NCI-H748 treated with DMSO at 0.1 percent for 48 hours (cell line): ENCODE measurements at regions not wholly inside any gene's neighbourhood (a gene's known extent, or its start where the extent isn't known, plus 50 kb on each side); places are given as distances from the start of the nearest gene placed in this dataset.

Experiments used
- DNase-seq: peaks from one replicate; lab custom pipeline; 2025; lab: John Stamatoyannopoulos, UW

DNA sequence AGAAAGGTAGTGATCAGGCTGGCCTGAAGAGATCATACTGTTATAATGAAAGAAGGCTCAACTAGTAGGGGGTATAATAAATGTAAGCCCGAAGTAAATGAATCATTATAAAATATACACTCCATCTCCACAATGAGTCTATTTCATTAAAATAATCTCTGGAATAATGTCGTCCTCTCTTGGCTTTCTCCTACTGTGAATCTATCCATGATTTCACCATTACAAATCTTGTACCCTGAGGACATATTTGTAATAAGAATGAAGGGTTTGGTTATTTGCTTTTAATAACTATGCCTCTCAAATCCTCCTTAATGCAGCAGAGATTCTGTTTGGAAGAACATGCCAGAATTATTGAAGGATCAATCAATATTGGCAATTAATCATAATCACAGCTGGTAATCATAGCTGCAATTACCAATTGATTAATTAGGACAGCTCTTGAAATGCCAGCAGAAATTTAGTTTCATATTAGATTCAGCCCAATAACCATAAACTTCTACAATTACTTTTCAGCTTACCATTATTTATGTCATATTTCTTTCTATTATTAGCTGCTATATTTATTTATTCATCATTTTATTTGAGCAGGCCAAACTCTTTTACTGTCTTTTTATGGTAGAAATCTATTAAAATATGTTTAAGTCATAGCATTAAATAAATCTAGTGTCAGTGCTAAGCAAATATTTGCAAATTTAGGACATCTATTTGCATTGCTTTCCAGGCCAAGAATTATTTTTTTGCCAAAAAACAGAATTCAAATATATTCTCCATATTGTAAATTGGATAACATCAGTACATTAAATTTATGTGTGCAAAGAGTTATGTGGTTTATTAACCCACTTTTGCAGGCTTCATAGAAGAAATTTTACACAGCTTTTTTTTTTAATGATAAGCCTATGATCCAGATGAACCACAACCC lies 588.4 kb upstream of the LRRC4C start:
- no peak for DNase-seq

DNA sequence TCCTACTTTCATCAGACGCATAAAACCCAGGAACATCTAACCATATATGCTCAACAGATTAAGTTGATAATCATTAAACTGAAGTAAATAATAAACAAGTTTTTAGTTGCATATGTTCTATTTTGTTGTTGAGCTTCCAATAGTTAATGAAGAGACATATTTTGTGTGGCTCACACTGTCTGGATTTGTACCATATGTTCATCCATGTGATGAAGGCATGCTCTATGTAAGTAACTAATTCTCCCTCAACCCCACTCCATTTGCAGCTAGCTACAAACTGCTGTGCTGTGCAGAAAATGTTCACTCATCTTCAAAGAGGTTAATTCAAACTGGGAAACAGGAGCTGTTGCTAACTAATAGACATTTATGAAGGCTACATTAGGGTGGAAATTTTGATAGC lies 589.7 kb upstream of the LRRC4C start:
- no peak for DNase-seq

DNA sequence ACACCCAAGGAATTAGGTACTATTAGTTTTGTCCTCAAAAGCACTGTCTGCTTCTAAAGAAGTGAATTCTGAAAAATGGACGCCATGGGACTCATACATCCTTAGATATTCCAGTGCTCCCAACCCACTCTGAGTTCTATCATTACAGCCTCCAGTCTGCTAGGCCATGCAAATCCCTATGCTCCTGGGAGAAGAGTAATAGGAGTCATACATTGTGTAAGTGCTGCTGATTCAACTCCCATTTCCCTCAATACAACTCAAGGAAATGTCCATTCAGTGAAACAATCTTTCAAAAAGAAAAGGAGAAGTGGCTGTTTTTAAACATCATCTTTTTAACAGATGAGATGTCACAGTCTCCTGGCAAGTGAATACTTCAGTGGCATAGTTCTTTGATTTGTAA lies 590.2 kb upstream of the LRRC4C start:
- no peak for DNase-seq

DNA sequence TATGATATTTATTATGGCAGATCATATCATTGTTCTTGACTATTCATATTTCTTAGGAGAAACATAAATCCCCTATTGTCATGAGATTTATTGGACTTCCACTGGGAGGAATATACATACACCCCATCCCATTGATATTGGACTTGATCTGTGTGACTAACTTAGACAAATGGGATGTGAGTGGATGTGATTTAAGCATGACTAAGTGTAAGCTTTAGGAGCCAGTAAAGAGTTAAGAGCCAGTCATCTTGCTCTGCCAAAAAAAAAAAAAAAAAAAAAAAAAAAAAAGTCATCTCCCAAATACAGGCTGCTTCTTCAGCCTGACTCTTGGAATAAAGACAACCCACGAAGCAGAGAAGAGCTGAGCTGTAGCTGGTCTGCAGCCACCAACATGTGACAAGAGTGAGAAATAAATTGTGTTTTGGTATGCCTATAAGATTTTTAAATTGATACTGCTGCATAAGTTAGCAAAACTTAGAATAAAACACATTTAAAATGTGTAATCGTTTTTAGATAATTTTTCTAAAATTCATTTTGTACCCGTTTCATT lies 595.0 kb upstream of the LRRC4C start:
- no peak for DNase-seq

DNA sequence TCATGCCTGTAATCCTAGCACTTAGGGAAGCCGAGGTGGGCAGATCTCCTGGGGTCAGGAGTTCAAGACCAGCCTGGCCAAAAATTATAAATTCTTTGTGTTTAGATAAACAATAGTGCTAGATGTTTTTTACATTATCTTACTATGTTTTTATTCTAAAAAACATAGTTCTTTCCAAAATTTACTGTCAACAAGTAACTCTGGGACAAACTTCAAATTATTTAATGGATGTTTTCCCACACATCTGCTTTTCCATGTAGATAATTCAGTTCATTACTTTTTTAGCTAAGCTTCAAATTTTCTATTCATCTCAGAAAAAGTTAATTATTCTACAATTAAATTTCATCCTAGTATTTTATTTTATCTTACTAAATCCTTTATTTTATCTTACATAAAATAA lies 596.2 kb upstream of the LRRC4C start:
- DNase-seq: no peak

DNA sequence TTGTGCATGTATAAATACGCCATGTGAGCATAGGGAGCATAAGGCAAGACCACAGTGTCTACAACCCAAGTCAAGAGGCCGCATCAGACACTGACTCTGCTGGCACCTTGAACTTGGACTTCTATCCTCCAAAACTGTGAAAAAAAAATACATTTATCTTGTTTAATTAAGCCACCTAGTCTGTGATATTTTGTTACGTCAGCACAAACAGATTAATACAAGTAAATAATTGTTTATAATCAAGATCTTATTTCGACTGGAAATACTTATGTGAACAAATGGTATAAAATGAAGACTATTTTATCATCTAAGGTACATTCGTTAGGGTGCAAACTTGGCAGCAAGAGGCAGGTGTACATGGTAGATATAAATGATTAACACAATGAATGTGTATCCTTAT lies 599.3 kb upstream of the LRRC4C start:
- DNase-seq: no peak

DNA sequence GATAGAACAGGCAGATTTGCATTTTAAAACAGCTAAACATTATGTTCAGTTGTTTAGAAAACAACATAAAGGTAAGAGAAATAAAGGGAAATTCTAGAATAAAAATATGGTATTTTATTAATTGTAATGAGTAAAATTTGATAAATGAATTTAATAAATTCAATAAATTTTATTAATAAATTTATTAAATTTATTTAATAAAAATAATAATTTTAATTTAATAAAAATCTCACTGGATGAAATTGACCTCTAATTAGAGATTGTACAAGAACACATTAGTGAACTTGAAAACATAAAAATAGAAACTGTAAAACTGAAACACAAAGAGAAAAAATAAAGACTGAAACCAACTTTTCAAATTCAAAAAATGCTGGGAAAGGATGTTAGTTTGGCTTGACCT lies 605.7 kb upstream of the LRRC4C start:
- DNase-seq: no peak

DNA sequence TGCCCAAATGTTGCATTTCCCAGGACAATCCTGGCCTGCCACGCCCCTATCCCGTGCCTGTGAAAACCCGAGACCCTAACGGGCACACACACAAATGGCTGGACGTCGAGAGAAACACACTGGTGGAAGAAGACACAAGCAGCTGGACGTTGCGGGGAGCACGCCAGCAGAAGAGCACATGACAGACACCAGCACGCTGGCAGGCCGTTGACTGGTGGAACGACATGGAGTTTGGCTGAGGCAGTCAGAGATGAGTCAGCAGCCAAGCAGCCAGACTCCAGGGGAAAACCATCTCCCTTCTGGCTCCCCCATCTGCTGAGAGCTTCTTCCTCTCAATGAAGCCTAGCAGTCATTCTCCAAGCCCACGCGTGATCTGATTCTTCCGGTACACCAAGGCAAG lies 606.7 kb upstream of the LRRC4C start:
- no peak for DNase-seq

DNA sequence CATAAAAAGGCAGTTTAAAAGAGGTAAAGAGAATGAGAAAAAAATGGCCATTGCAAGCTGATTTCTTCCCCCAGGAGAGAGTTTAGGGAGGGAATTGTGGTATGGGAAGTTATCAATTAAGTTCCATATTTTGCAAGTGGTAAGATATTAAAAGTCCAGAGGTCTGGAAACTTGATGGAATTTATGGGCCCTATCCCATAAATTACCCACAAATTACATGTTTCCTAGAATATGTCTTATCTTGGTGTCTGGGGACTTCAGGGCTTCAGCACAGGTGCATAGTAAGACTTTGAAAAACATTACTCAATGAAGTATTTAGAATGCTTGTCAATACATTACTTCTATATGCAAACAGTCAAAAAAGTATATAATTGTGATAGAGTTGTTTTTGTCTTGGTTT lies 614.9 kb upstream of the LRRC4C start:
- no peak for DNase-seq

DNA sequence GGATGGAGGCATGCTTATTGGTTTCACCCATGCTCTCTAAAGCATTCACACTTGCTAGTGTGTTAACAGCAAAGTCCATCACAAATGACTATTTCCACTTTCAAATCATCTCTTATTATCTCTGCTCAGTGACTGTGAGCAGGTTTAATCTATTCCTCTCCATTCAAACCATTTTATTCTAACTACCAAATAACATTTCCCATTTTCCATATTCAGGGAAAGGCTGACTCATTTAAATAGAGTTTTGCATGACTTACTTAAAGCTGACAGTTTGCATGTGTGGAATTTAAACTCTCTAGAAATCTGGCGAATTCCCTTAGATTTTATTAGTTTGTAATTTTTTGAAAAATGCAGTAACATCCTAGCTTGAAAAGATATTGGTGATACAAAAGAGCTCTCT lies 615.7 kb upstream of the LRRC4C start:
- no peak for DNase-seq

DNA sequence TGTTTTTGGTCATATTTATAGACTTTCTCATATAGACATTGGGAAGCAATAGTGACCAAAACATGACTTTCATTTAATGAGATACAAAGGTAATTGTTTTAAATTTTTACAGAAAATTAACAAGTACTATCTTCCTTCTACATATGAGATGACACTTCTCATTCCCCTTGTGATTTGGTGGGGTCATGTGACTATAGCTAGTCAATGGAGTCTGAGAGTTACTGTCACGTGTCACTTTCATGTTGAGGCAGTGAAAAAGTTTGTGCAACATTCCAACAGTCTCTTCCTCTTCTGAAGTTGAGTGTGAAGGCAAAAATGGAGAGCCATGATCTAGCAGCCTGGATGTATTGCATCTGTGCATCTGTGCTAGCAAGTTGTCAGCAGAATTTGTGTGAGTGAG lies 618.3 kb upstream of the LRRC4C start:
- no peak for DNase-seq

DNA sequence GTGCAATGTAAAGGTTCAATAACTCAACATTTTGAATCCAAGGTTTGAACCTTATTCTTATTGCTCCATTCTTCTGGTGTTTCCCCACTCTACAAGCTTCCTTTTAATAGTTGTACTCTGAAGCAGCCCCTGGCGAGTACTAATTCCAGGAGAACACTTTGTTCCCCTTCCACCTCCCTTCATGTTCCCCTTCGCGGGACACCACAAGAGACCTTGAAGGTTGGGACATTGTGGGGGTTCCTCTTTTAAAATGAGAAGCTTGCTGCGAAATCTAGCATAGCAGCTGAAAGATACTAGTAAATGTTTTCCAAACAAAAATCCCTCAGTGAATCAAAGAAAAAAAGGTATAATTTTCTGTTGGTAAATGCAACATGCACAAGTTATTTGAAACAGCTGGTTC lies 626.3 kb upstream of the LRRC4C start:
- no peak for DNase-seq

DNA sequence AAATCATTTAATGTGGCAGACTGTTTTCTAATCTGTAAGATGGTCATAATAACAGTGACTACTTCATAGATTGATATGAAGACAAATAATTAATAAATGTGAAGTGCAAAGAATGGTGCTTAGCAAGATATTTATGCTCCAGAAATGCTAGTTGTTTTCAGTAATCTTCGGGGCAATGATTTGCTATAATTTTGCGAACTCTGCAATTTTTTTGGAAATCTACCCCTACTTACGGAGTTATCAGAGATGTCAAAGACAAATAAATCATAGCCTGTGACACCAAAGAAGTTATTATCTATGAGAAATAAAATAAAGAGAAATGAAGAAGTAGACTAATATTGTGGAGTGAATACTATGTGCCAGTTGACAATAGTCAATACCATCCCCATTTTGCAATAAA lies 634.1 kb upstream of the LRRC4C start:
- no peak for DNase-seq

DNA sequence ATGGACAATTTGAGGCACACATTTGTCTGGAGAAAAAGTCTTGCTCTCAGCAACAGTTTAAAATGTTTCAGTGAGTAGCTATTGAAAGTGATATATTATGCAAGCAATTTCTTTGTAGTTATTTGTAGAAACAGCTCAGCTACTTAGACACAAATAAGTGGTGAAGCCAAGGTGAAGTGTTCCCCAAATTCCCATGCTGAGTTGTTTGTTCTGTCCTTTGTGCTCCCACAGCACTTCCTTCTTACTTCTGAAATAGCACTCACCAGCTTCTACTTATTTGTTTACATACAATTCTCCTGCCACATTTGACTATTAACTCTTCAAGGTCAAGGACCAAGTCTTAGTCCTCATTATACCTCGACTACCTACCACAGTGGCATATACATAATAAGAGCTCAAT lies 638.6 kb upstream of the LRRC4C start:
- DNase-seq: no peak

DNA sequence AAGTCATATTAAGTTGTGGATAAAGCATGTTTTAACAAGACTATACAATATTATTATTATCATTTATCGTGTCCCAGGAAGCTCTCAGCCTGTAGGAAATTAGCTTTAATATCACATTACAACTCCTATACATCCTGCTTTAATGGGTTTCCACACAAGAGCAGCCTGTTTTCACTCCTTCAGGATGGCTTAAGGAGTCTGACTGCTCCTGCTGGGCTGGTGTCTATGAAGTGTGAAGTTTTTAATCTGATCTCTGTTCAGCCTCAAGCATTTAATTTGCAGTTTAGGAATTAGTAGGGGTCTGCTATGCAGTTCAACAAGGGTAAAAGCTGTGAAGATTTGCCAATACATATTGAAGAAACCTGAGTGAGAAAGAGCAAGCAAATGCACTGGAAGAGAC lies 653.4 kb upstream of the LRRC4C start:
- no peak for DNase-seq

DNA sequence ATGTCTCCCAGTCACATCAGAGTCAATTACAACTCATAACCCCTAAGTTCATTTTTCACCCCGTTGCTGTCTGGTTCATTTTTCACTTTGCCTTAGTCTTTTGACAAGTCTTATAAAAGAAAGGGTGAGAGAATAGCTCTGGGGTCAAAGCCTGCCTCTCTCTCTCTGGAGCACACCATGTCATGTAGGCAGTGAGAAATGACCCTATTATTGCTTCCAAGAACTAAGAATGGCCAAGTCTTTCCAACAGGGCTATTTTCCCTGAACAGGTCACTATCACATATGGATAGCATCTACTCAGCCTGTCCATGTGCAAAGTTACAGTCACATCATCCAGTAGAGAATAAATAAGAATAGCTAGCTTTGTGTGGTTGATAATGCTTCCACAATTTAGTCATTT lies 655.5 kb upstream of the LRRC4C start:
- DNase-seq: no peak

DNA sequence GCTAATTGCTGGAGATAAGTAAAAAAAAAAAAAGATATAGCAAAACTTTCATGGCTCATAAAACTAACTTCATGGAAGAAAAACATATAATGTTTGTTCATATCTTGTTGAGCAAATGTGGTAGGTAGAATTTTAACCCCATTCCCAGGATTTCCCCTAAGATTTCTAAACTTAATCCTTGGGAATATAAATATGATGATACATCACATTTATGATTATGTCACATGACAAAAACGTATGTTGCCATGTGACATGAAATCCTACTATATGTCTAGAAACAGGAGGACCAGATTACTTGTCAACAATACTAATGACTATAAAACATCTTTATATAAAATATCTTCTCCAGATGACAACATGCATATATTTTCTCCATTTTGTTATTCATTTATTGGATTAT lies 679.0 kb upstream of the LRRC4C start:
- DNase-seq: no peak

DNA sequence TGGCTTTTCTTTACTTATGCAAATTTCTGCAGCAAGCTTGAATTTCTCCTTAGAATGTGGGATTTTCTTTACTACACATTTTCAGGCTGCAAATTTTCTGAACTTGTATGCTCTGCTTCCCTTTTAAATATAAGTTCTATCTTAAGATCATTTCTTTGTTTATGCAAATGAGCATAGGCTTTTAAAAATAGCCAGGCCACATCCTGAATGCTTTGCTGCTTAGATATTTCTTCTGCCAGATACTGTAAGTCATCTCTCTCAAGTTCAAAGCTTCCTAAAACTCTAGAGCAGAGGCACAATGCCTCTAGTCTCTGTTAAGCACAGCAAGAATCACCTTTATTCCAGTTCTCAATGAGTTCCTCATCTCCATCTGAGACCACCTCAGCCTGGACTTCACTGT lies 685.9 kb upstream of the LRRC4C start:
- no peak for DNase-seq

DNA sequence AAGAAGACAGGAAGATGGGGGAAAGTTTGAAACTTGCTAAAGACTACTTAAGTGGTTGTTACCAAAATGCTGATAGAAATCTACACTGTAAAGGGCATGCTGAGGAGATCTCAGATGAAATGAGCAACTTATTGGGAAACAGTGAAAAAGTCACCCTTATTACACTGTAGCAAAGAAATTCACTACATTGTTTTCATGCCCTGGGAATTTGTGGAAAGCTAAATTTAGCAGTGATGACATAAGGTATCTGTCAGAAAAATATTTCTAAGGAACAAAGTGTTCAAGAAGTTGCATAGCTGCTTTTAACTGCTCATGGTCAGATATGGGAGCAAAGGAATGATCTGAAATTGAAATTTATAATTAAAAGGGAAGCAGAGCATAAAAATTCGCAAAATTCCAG lies 702.4 kb upstream of the LRRC4C start:
- DNase-seq: no peak

DNA sequence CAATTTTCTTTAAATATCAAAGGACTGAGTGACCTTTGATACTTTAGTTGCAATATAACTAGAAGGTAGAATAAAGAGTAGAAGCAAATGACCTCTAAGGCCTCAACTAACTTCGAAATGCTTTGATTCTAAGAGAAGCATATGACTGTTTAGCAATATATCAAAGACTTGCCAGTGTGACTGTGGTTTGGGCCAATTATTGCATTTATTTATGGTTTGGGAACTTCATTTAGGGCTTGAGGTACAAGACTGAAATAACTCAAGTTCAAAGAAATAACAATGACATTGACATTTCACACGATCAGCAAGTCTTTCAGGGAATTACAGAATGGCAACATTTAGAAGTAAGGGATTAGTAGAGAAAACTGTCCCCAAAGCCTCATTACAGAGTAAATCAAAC lies 709.7 kb upstream of the LRRC4C start:
- no peak for DNase-seq

DNA sequence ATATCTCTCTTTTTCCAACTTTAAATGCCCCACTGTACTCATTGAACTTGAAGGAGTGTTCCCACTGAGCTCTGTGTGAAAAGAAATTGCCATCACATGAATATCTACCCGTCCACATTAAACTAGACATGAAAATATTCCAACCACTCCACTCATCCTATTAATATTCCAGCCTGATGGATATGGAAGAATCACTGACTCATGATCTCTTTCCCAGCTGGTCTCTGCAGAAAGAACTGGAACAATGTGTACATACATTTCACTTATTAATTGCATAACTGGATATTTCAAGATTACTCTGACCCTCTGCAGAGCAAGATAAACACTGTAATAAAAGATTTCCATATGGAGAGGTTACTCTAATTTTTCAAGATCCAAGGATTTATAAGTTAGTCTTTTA lies 711.1 kb upstream of the LRRC4C start:
- DNase-seq: no peak

DNA sequence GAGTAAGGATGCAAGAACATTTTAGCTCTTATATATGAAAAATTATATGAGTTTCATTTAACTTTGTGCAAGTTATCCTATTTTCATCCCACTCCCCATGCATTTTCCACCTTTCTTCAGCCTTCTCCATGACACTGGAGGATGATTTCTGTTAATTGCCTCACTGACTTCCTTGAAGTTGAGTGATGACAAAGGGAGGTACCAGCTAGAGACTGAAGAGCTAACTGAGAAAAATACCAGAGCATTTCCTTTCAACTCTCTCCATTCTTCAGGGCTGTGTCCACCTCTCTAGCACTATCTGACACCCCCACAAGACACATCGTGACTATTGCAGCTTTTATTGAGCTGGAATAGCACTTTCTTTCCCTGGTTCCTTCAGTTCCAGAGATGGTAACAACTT lies 711.6 kb upstream of the LRRC4C start:
- DNase-seq: no peak

DNA sequence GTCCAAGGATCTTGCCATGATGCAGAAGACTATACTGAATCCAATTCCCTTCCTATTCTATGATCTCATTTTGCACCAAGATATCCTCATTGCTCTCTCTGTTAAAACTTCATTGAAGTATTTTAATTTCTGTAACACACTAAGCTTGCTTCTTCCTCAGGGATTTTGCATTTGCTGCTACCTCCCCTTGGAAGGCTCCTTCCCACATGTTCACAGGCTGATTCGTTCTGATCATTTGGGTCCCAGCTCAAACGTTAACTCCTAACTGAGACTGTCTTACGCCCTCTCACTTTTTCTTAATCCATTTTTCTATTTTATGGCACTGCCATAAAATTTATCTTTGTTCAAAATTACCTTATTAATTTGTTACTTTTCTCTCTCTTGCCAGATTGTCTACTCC lies 713.0 kb upstream of the LRRC4C start:
- no peak for DNase-seq

DNA sequence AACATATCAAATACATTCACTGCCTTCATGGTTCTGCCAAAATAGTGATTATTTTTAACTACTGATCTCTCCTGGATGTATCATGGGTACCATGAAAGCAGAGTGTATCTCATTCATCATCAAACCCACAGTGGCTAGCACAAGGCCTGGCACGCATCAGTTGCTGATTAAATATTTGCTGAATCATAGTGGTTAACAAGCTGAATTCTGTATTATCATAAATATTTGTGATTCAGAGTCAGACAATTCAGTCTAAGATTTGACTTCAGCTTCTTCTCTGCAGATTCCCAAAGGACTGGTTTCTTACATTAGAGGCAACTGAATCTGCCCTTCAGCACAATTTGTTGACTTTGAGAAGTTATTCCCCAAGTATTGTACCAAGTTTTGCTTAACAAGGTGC lies 715.8 kb upstream of the LRRC4C start:
- DNase-seq: no peak
